ENCODE measurements at regions not wholly inside any gene's neighbourhood (a gene's known extent, or its start where the extent isn't known, plus 50 kb on each side); places are given as distances from the start of the nearest gene placed in this dataset.

- no peak for ATAC-seq
- Mint-ChIP-seq H3K4me3 (no peak overlapping the region), H3K27ac (no peak overlapping the region), H3K36me3 (no peaks in the 10 kb centered on the region), H3K27me3 (ENCODE audit: low read depth) (no peaks in the 10 kb centered on the region), H3K9me3 (peaks cover 13% of the 10 kb centered on the region), H3K4me1 (no peaks in the 10 kb centered on the region)
- no peak for TF ChIP-seq CTCF (IDR thresholded peaks at IDR 0.05)
- TF ChIP-seq IRF1 (CRISPR knock-in tag; IDR thresholded peaks at IDR 0.05): no peak
- no peak for TF ChIP-seq ZNF219 (CRISPR knock-in tag; IDR thresholded peaks at IDR 0.05; ENCODE audit: borderline replicate concordance)
- no peak for TF ChIP-seq ATF3 (CRISPR knock-in tag; conservative IDR thresholded peaks at IDR 0.05)
- no peak for TF ChIP-seq NFE2L1 (CRISPR knock-in tag; IDR thresholded peaks at IDR 0.05)
- no peak for TF ChIP-seq ZSCAN18 (CRISPR knock-in tag; IDR thresholded peaks at IDR 0.05)
- TF ChIP-seq GTF2I (CRISPR knock-in tag; conservative IDR thresholded peaks at IDR 0.05): no peak
- TF ChIP-seq FOXP4 (CRISPR knock-in tag; IDR thresholded peaks at IDR 0.05): no peak
- no peak for TF ChIP-seq ATF6 (CRISPR knock-in tag; IDR thresholded peaks at IDR 0.05)
- TF ChIP-seq ZNF138 (CRISPR knock-in tag; conservative IDR thresholded peaks at IDR 0.05): no peak
- TF ChIP-seq IRF2 (CRISPR knock-in tag; IDR thresholded peaks at IDR 0.05; ENCODE audit: borderline replicate concordance, low read depth): no peak
- TF ChIP-seq CBFB (CRISPR knock-in tag; IDR thresholded peaks at IDR 0.05; ENCODE audit: low read depth): no peak
- TF ChIP-seq NR3C1 (CRISPR knock-in tag; conservative IDR thresholded peaks at IDR 0.05; ENCODE audit: low read depth): no peak
- no peak for DNase-seq (ENCODE audit: low spot score)
- ChIA-PET POLR2A (no interaction called here), CTCF (no interaction called here)
Measured at GRCh38 chr5:3490957-3491507, 104.6 kb upstream of the IRX1 start.

GRCh38 chr5:3489239-3489843 lies 106.3 kb upstream of the IRX1 start:
- H3K4me1 Mint-ChIP-seq: no peaks in the 10 kb centered on the region
- CTCF ChIA-PET: no interaction called here
- H3K27me3 Mint-ChIP-seq (ENCODE audit: low read depth): no peaks in the 10 kb centered on the region
- POLR2A ChIA-PET: no interaction called here
- no peak overlapping the region for H3K4me3 Mint-ChIP-seq
- ATAC-seq: no peak
- H3K9me3 Mint-ChIP-seq: peaks cover 6% of the 10 kb centered on the region; the same call in 1 of the 2 replicates
- no peak for TF ChIP-seq NFATC4 (CRISPR knock-in tag; IDR thresholded peaks at IDR 0.05)
- no peak for TF ChIP-seq SMAD4 (CRISPR knock-in tag; IDR thresholded peaks at IDR 0.05)
- no peak for TF ChIP-seq RELA (CRISPR knock-in tag; IDR thresholded peaks at IDR 0.05; ENCODE audit: borderline replicate concordance)
- no peak for TF ChIP-seq MYBL2 (CRISPR knock-in tag; IDR thresholded peaks at IDR 0.05)
- TF ChIP-seq NR3C1 (CRISPR knock-in tag; conservative IDR thresholded peaks at IDR 0.05; ENCODE audit: low read depth): no peak
- H3K27ac Mint-ChIP-seq: no peak overlapping the region
- no peak for DNase-seq (ENCODE audit: low spot score)
- no peaks in the 10 kb centered on the region for H3K36me3 Mint-ChIP-seq

Data from WTC11 (cell line).